Esophagus muscularis mucosa (tissue), 3 donors: ENCODE measurements at regions not wholly inside any gene's neighbourhood (a gene's known extent, or its start where the extent isn't known, plus 50 kb on each side); places are given as distances from the start of the nearest gene placed in this dataset.

Experiments used
- POLR2A ChIP-seq: fragments of 450-650 bp; IDR thresholded peaks from one replicate; pipeline ENCODE4 v1.6.1; 2017; ENCODE audit warnings: antibody characterized with exemption, moderate library complexity, mild to moderate bottlenecking, low read depth
- TF ChIP-seq, protein P1 (sequence below), 3 experiments: fragments of 200-600 bp in 2 of 3; fragments of 450-650 bp in 1 of 3; sonication (generic) in 2 of 3; IDR thresholded peaks; one replicate each; pipeline ENCODE4 v1.5.1; 2017 to 2019; ENCODE audit warnings: antibody characterized with exemption in 3 of 3, mild to moderate bottlenecking in 2 of 3, moderate library complexity in 1 of 3

DNA sequence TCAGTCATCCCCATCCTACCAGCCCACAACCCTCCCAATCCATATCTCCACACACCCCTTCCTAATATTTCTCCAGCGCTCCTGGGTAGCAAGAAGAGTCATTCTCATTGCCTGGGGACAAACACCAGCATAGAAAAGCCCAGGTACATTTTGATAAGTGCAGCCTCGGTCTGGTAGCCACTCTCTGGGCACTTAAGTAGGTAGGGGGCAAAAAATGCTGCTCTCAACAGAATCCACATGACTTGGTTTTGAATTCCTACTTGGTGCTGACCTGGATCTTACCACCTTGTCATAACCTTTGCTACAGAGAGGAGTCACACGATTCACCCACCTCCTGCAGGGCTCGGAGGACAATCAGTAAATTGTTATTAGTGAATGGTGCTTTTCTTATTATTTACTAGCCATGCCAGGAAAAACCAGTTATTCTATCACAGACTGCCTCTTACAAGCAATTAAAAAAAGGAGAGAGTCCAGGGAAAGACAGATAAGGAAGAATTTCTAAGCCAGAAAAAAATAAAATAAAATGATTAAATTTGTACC, 249.1 kb downstream of the LY86 start:
- TF ChIP-seq, protein P1, sequence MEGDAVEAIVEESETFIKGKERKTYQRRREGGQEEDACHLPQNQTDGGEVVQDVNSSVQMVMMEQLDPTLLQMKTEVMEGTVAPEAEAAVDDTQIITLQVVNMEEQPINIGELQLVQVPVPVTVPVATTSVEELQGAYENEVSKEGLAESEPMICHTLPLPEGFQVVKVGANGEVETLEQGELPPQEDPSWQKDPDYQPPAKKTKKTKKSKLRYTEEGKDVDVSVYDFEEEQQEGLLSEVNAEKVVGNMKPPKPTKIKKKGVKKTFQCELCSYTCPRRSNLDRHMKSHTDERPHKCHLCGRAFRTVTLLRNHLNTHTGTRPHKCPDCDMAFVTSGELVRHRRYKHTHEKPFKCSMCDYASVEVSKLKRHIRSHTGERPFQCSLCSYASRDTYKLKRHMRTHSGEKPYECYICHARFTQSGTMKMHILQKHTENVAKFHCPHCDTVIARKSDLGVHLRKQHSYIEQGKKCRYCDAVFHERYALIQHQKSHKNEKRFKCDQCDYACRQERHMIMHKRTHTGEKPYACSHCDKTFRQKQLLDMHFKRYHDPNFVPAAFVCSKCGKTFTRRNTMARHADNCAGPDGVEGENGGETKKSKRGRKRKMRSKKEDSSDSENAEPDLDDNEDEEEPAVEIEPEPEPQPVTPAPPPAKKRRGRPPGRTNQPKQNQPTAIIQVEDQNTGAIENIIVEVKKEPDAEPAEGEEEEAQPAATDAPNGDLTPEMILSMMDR (IDR thresholded peaks at IDR 0.05) = no peak
- TF ChIP-seq POLR2A = no peak
